BE2C (cell line): ENCODE measurements at regions not wholly inside any gene's neighbourhood (a gene's known extent, or its start where the extent isn't known, plus 50 kb on each side); places are given as distances from the start of the nearest gene placed in this dataset.

Experiments used
- DNase-seq: peaks from one replicate; pipeline ENCODE4 v3.0.0-alpha.2; 2020
- H3K27me3 ChIP-seq: fragments of 250-450 bp; sonication (Bioruptor Pico); 2 replicates; pipeline ENCODE4 v1.5.1; 2020; ENCODE audit warnings: mild to moderate bottlenecking
- H3K36me3 ChIP-seq: fragments of 250-450 bp; sonication (Bioruptor Pico); 2 replicates; pipeline ENCODE4 v1.5.1; 2020; ENCODE audit warnings: mild to moderate bottlenecking
- H3K4me1 ChIP-seq: fragments of 250-450 bp; sonication (Bioruptor Pico); 2 replicates; pipeline ENCODE4 v1.5.1; 2020
- H3K4me3 ChIP-seq: 2 replicates; pipeline ENCODE4 v1.5.1; 2011; ENCODE audit warnings: low read depth, low read length
- H3K9me3 ChIP-seq: fragments of 250-450 bp; sonication (Bioruptor Pico); 2 replicates; pipeline ENCODE4 v1.5.1; 2020
- TF ChIP-seq, protein P1 (sequence below): IDR thresholded peaks from 2 replicates; pipeline ENCODE4 v1.5.1; 2012; ENCODE audit warnings: mild to moderate bottlenecking, low read depth, low read length

- Histone ChIP-seq H3K27me3 (no peaks in the 10 kb centered on the region), H3K4me1 (no peaks in the 10 kb centered on the region), H3K9me3 (no peaks in the 10 kb centered on the region), H3K36me3 (no peaks in the 10 kb centered on the region), H3K4me3 (no peak overlapping the region)
- DNase-seq: no peak
- TF ChIP-seq, protein P1, sequence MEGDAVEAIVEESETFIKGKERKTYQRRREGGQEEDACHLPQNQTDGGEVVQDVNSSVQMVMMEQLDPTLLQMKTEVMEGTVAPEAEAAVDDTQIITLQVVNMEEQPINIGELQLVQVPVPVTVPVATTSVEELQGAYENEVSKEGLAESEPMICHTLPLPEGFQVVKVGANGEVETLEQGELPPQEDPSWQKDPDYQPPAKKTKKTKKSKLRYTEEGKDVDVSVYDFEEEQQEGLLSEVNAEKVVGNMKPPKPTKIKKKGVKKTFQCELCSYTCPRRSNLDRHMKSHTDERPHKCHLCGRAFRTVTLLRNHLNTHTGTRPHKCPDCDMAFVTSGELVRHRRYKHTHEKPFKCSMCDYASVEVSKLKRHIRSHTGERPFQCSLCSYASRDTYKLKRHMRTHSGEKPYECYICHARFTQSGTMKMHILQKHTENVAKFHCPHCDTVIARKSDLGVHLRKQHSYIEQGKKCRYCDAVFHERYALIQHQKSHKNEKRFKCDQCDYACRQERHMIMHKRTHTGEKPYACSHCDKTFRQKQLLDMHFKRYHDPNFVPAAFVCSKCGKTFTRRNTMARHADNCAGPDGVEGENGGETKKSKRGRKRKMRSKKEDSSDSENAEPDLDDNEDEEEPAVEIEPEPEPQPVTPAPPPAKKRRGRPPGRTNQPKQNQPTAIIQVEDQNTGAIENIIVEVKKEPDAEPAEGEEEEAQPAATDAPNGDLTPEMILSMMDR: no peak
These were observed 231.2 kb upstream of the ZFP64 start for GRCh38 chr20:52422574-52423336.

- H3K4me3 ChIP-seq: no peak overlapping the region
- H3K4me1 ChIP-seq: no peaks in the 10 kb centered on the region
- no peak for DNase-seq
- TF ChIP-seq, protein P1: no peak
- H3K27me3 ChIP-seq: no peaks in the 10 kb centered on the region
- H3K9me3 ChIP-seq: no peaks in the 10 kb centered on the region
- H3K36me3 ChIP-seq: no peaks in the 10 kb centered on the region
These were observed 229.2 kb upstream of the ZFP64 start for GRCh38 chr20:52420805-52421204.

GRCh38 chr20:52419205-52419604 is 227.6 kb upstream of the ZFP64 start:
- no peaks in the 10 kb centered on the region for H3K27me3 ChIP-seq
- H3K36me3 ChIP-seq: no peaks in the 10 kb centered on the region
- no peaks in the 10 kb centered on the region for H3K4me1 ChIP-seq
- H3K9me3 ChIP-seq: no peaks in the 10 kb centered on the region
- no peak overlapping the region for H3K4me3 ChIP-seq
- DNase-seq: no peak
- TF ChIP-seq, protein P1: no peak

- Histone ChIP-seq H3K4me3 (no peak overlapping the region), H3K9me3 (no peaks in the 10 kb centered on the region), H3K36me3 (no peaks in the 10 kb centered on the region), H3K27me3 (no peaks in the 10 kb centered on the region), H3K4me1 (no peaks in the 10 kb centered on the region)
- TF ChIP-seq, protein P1: no peak
- no peak for DNase-seq
These were observed 225.4 kb upstream of the ZFP64 start for GRCh38 chr20:52416953-52417352.

- Histone ChIP-seq H3K4me3 (no peak overlapping the region), H3K4me1 (no peaks in the 10 kb centered on the region), H3K27me3 (no peaks in the 10 kb centered on the region; the same call in 1 of the 2 replicates), H3K36me3 (no peaks in the 10 kb centered on the region), H3K9me3 (no peaks in the 10 kb centered on the region)
- DNase-seq: no peak
- TF ChIP-seq, protein P1: no peak
These were observed 220.0 kb upstream of the ZFP64 start for GRCh38 chr20:52411611-52412010.

- Histone ChIP-seq H3K36me3 (no peaks in the 10 kb centered on the region), H3K4me3 (no peak overlapping the region), H3K4me1 (no peaks in the 10 kb centered on the region), H3K9me3 (no peaks in the 10 kb centered on the region), H3K27me3 (no peaks in the 10 kb centered on the region; the same call in 1 of the 2 replicates)
- TF ChIP-seq, protein P1: no peak
- DNase-seq: no peak
These were observed 219.2 kb upstream of the ZFP64 start for GRCh38 chr20:52410731-52411234.
